Gastroesophageal sphincter (tissue), 4 donors: ENCODE measurements at regions not wholly inside any gene's neighbourhood (a gene's known extent, or its start where the extent isn't known, plus 50 kb on each side); places are given as distances from the start of the nearest gene placed in this dataset.

ENCODE experiments used
- ATAC-seq: fragments of 150-250 bp; one replicate; pipeline ENCODE4 v1.9.1; 2016; ENCODE audit warnings: mild to moderate bottlenecking, moderate library complexity
- H3K27ac ChIP-seq, 4 donors: fragments of 200-600 bp; sonication (generic) in 3 of 4; 1 replicate in 3 of 4; 2 replicates in 1 of 4; pipeline ENCODE4 v1.5.1; 2016 to 2019
- H3K27me3 ChIP-seq: fragments of 200-600 bp; sonication (generic); one replicate; pipeline ENCODE4 v1.5.1; 2019
- H3K36me3 ChIP-seq, 2 donors: fragments of 200-600 bp; sonication (generic); one replicate each; pipeline ENCODE4 v1.5.1; 2019; ENCODE audit warnings: control low read depth in 1 of 2
- H3K4me1 ChIP-seq, 3 donors: fragments of 200-600 bp; sonication (generic); 1 replicate in 2 of 3; 2 replicates in 1 of 3; pipeline ENCODE4 v1.5.1; 2016 to 2019; ENCODE audit warnings: control low read depth in 2 of 3
- H3K4me3 ChIP-seq, 2 donors: fragments of 200-600 bp; sonication (generic); one replicate each; pipeline ENCODE4 v1.5.1; 2019; ENCODE audit warnings: mild to moderate bottlenecking in 1 of 2, moderate library complexity in 1 of 2
- H3K9me3 ChIP-seq, 3 donors: fragments of 200-600 bp; sonication (generic); one replicate each; pipeline ENCODE4 v1.5.1; 2017 to 2019; ENCODE audit warnings: control low read depth in 2 of 3
- EP300 ChIP-seq: sonication (generic); formaldehyde crosslinking; IDR thresholded peaks from one replicate; pipeline ENCODE4 v1.6.1; 2017; ENCODE audit warnings: antibody characterized with exemption, mild to moderate bottlenecking
- POLR2A ChIP-seq, 2 donors: fragments of 450-650 bp; IDR thresholded peaks; one replicate each; pipeline ENCODE4 v1.6.1; 2017; ENCODE audit warnings: antibody characterized with exemption in 2 of 2, mild to moderate bottlenecking in 2 of 2, moderate library complexity in 1 of 2
- POLR2AphosphoS5 ChIP-seq: sonication (generic); formaldehyde crosslinking; IDR thresholded peaks from one replicate; pipeline ENCODE4 v1.6.1; 2017; ENCODE audit warnings: antibody characterized with exemption
- WGBS, 2 donors: methylation state at CpG; one replicate each; pipeline ENCODE4 v1.1.5; 2018; ENCODE audit warnings: low coverage in 1 of 2; 5-methylcytosine and 5-hydroxymethylcytosine counted together
- TF ChIP-seq, protein P1 (sequence below), 4 experiments: fragments of 200-600 bp in 2 of 4; fragments of 450-650 bp in 2 of 4; sonication (generic) in 1 of 4; IDR thresholded peaks; one replicate each; pipeline ENCODE4 v1.5.1; 2017 to 2019; ENCODE audit warnings: antibody characterized with exemption in 4 of 4, mild to moderate bottlenecking in 2 of 4, moderate library complexity in 2 of 4

DNA sequence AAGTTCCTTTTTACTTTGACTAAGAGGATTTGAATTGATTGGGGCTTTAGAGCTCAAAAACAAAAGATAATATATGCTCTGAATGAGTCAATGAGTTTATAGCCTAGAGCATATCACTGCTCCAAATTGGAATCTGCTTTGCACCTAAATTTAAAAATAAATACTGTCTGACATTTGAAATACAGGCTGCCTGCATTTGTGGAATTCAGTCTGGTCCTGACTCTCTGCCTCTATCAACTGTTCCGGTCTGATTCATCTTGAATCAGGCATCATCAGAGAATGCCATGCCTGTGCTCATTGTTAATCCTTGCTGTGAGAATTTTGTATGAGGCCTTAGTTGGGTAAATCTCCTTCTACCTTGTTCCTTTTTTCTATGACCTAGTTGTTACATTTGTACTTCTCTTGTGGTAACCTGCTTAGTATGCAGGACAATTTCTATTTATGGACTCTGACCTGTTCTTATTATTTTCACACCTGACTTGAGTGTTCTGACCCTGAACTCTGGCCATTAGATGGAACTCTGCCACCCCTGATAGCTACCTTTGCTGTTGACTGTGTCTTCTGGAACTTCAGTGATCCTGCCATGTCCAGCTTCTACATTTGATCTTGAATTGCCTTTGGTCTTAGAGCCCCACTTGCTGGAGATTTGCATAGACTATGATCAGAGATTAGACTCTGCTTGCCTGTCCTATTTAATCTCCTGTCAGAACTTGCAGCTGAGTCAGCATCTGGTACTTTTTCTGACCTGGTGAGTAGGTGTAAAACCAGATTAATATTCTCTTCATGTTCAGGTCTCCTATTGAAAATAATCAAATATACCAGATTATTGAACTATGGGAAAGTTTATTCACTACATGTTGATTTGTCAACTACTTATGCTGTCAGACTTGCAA, 442.7 kb upstream of the HS3ST5 start:
- Histone ChIP-seq H3K36me3 (no peaks in the 10 kb centered on the region), H3K4me1 (no peaks in the 10 kb centered on the region), H3K4me3 (no peak overlapping the region), H3K9me3 (peaks cover 0 to 6% (median 0%) of the 10 kb centered on the region in 3 donors), H3K27me3 (no peaks in the 10 kb centered on the region), H3K27ac (no peak overlapping the region)
- WGBS, 2 donors = 75% methylated on average over 1 of the region's 1 CpG; no CpG with 5 or more reads in 1 of the 2 donors
- no peak for TF ChIP-seq EP300
- TF ChIP-seq, protein P1, sequence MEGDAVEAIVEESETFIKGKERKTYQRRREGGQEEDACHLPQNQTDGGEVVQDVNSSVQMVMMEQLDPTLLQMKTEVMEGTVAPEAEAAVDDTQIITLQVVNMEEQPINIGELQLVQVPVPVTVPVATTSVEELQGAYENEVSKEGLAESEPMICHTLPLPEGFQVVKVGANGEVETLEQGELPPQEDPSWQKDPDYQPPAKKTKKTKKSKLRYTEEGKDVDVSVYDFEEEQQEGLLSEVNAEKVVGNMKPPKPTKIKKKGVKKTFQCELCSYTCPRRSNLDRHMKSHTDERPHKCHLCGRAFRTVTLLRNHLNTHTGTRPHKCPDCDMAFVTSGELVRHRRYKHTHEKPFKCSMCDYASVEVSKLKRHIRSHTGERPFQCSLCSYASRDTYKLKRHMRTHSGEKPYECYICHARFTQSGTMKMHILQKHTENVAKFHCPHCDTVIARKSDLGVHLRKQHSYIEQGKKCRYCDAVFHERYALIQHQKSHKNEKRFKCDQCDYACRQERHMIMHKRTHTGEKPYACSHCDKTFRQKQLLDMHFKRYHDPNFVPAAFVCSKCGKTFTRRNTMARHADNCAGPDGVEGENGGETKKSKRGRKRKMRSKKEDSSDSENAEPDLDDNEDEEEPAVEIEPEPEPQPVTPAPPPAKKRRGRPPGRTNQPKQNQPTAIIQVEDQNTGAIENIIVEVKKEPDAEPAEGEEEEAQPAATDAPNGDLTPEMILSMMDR (IDR thresholded peaks at IDR 0.05) = no peak
- no peak for TF ChIP-seq POLR2AphosphoS5
- no peak for TF ChIP-seq POLR2A (IDR thresholded peaks at IDR 0.05)
- no peak for ATAC-seq

DNA sequence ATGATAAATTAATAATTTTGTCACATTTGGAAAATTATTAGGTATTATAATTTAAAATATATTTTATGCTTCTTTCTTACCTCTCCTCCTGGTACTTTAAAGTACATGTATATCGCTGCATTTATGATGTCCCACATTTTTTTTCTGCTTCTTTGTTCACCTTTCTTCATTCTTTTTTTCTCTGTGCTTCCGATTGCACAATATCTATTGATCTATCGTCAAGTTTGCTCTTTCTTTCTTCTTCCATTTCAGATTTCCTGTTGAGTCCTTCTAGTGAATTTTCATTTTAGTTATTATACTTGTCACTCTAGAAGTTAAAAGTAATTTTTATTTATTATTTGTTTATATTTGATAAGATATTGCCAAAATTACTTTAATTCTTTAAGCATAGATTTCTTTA, 441.0 kb upstream of the HS3ST5 start:
- Histone ChIP-seq H3K4me1 (no peaks in the 10 kb centered on the region), H3K27ac (no peak overlapping the region), H3K9me3 (peaks cover 0 to 6% (median 0%) of the 10 kb centered on the region in 3 donors), H3K27me3 (no peaks in the 10 kb centered on the region), H3K36me3 (no peaks in the 10 kb centered on the region), H3K4me3 (no peak overlapping the region)
- TF ChIP-seq, protein P1 (IDR thresholded peaks at IDR 0.05) = no peak
- TF ChIP-seq EP300 = no peak
- TF ChIP-seq POLR2AphosphoS5 = no peak
- no peak for TF ChIP-seq POLR2A (IDR thresholded peaks at IDR 0.05)
- no peak for ATAC-seq
- 52 to 76% methylated on average over 3 of the region's 3 CpGs for WGBS, 2 donors

DNA sequence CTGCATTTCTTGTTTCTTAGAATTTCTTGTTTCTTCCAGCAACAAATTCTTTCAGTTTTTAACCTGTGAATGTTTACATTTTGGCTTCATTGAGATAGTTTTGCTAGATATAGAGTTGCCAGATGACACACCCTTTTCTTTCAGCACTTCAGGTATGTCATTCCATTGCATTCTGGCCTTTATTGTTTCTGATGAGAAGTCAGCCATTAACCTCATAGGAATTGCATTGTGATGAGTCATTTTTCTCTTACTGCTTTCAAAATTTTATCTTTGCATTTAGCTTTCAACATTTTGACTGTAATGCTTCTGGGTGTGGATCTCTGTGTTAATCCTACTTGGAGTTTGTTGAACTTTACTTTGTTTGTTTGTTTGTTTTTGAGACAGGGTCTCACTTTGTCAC, 440.3 kb upstream of the HS3ST5 start:
- ATAC-seq = no peak
- Histone ChIP-seq H3K9me3 (peaks cover 0 to 6% (median 0%) of the 10 kb centered on the region in 3 donors), H3K4me3 (no peak overlapping the region), H3K27ac (no peak overlapping the region), H3K27me3 (no peaks in the 10 kb centered on the region), H3K4me1 (no peaks in the 10 kb centered on the region), H3K36me3 (no peaks in the 10 kb centered on the region)
- TF ChIP-seq EP300 = no peak
- no peak for TF ChIP-seq POLR2AphosphoS5
- TF ChIP-seq, protein P1 (IDR thresholded peaks at IDR 0.05) = no peak
- TF ChIP-seq POLR2A (IDR thresholded peaks at IDR 0.05) = no peak

DNA sequence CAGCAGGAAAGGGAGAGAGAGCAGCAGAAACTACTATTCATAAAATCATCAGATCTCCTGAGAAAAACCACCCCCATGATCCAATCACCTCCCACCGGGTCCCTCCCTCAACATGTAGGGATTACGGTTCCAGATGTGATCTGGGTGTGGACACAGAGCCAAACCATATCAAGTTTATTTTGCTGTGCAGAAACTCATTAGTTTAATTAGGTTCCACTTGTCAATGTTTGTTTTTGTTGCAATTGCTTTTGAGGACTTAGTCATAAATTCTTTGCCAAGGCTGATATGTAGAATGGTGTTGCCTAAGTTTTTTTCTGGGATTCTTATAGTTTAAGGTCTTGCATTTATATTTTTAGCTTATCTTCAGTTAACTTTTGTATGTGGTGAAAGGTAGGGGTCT, 422.0 kb upstream of the HS3ST5 start:
- Histone ChIP-seq H3K27me3 (no peaks in the 10 kb centered on the region), H3K9me3 (no peaks in the 10 kb centered on the region), H3K27ac (no peak overlapping the region), H3K4me3 (no peak overlapping the region), H3K36me3 (no peaks in the 10 kb centered on the region), H3K4me1 (no peaks in the 10 kb centered on the region)
- 74 to 80% methylated on average over 1 to 2 of the region's 2 CpGs for WGBS, 2 donors
- TF ChIP-seq EP300 = no peak
- no peak for TF ChIP-seq POLR2A (IDR thresholded peaks at IDR 0.05)
- no peak for TF ChIP-seq POLR2AphosphoS5
- TF ChIP-seq, protein P1 (IDR thresholded peaks at IDR 0.05) = no peak
- no peak for ATAC-seq

DNA sequence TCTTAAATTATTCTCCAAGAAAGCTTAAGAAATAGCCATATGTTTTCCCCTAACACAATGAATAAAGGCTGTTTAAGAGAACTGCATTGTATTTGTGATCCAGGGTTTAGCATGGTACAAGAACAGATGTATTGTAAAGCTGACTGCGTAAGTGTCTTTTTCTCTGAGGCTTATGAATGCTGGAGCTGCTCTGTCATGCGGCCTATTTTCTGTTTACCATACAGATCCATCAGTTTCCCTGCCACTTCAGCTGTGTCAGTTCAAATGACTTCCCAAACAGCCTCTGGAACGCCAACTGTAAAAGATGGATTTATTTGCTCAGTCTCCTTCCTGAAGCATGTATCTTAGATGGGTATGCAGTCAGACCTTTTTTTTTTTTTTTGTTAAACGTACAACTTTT, 419.3 kb upstream of the HS3ST5 start:
- 45 to 59% methylated on average over 4 of the region's 4 CpGs for WGBS, 2 donors
- no peak overlapping the region for H3K4me3 ChIP-seq
- H3K36me3 ChIP-seq = no peaks in the 10 kb centered on the region
- no peak overlapping the region for H3K27ac ChIP-seq
- no peaks in the 10 kb centered on the region for H3K27me3 ChIP-seq
- TF ChIP-seq POLR2AphosphoS5 = no peak
- TF ChIP-seq POLR2A (IDR thresholded peaks at IDR 0.05) = no peak
- TF ChIP-seq EP300 = no peak
- TF ChIP-seq, protein P1 (IDR thresholded peaks at IDR 0.05) = no peak
- H3K9me3 ChIP-seq = no peaks in the 10 kb centered on the region
- no peak for ATAC-seq
- H3K4me1 ChIP-seq = no peaks in the 10 kb centered on the region
